ENCODE measurements at regions not wholly inside any gene's neighbourhood (a gene's known extent, or its start where the extent isn't known, plus 50 kb on each side); places are given as distances from the start of the nearest gene placed in this dataset.

- DNase-seq (ENCODE audit: low read depth in 2 of 2), result no peak
- no peak overlapping the region for H3K4me2 ChIP-seq (ENCODE audit: extremely low read depth, insufficient read depth, low read length)
- TF ChIP-seq EZH2 (IDR thresholded peaks at IDR 0.05; ENCODE audit: low read length, missing control alignments) (no peak), CTCF (conservative IDR thresholded peaks at IDR 0.05 in 1 of 2, IDR thresholded peaks at IDR 0.05 in 1 of 2; ENCODE audit: low read depth in 1 of 2, low read length in 2 of 2) (no peak)
- no peak overlapping the region for H3K9ac ChIP-seq (ENCODE audit: insufficient read depth, low read length)
- no peak overlapping the region for H2AFZ ChIP-seq (ENCODE audit: low read length)
- no peak overlapping the region for H3K27ac ChIP-seq (ENCODE audit: insufficient read depth, low read length)
- H3K4me3 ChIP-seq (replicated peaks in 1 of 4; ENCODE audit: control extremely low read depth in 1 of 4, insufficient read depth in 1 of 4, low read depth in 3 of 4, low read length in 4 of 4), result no peak overlapping the region
- H3K79me2 ChIP-seq (ENCODE audit: control insufficient read depth, insufficient read depth, low read length), result no peaks in the 10 kb centered on the region
- H3K36me3 ChIP-seq (ENCODE audit: control insufficient read depth, insufficient read depth, low read length), result no peaks in the 10 kb centered on the region
- no peaks in the 10 kb centered on the region for H3K27me3 ChIP-seq (ENCODE audit: control insufficient read depth, insufficient read depth, low read length)
- no peaks in the 10 kb centered on the region for H3K9me3 ChIP-seq (ENCODE audit: control insufficient read depth, insufficient read depth, low read depth, low read length)
- no peaks in the 10 kb centered on the region for H3K4me1 ChIP-seq (ENCODE audit: control insufficient read depth, extremely low read depth, insufficient read depth, low read length)
- H4K20me1 ChIP-seq (ENCODE audit: control insufficient read depth, extremely low read depth, insufficient read depth, low read length), result no peaks in the 10 kb centered on the region
Measured at GRCh38 chr13:103203735-103204330, 137.6 kb upstream of the SLC10A2 start.

GRCh38 chr13:103200118-103200885 is 134.1 kb upstream of the SLC10A2 start:
- Histone ChIP-seq H2AFZ (ENCODE audit: low read length) (no peak overlapping the region), H3K79me2 (ENCODE audit: control insufficient read depth, insufficient read depth, low read length) (no peaks in the 10 kb centered on the region), H3K4me3 (replicated peaks in 1 of 4; ENCODE audit: control extremely low read depth in 1 of 4, insufficient read depth in 1 of 4, low read depth in 3 of 4, low read length in 4 of 4) (no peak overlapping the region), H3K4me2 (ENCODE audit: extremely low read depth, insufficient read depth, low read length) (no peak overlapping the region), H3K36me3 (ENCODE audit: control insufficient read depth, insufficient read depth, low read length) (no peaks in the 10 kb centered on the region), H3K4me1 (ENCODE audit: control insufficient read depth, extremely low read depth, insufficient read depth, low read length) (no peaks in the 10 kb centered on the region), H4K20me1 (ENCODE audit: control insufficient read depth, extremely low read depth, insufficient read depth, low read length) (no peaks in the 10 kb centered on the region), H3K27ac (ENCODE audit: insufficient read depth, low read length) (no peak overlapping the region), H3K9ac (ENCODE audit: insufficient read depth, low read length) (no peak overlapping the region), H3K27me3 (ENCODE audit: control insufficient read depth, insufficient read depth, low read length) (no peaks in the 10 kb centered on the region), H3K9me3 (ENCODE audit: control insufficient read depth, insufficient read depth, low read depth, low read length) (no peaks in the 10 kb centered on the region)
- DNase-seq (ENCODE audit: low read depth in 2 of 2), result no peak
- TF ChIP-seq EZH2 (IDR thresholded peaks at IDR 0.05; ENCODE audit: low read length, missing control alignments) (no peak), CTCF (conservative IDR thresholded peaks at IDR 0.05 in 1 of 2, IDR thresholded peaks at IDR 0.05 in 1 of 2; ENCODE audit: low read depth in 1 of 2, low read length in 2 of 2) (no peak)

- no peak overlapping the region for H3K27ac ChIP-seq (ENCODE audit: insufficient read depth, low read length)
- no peak for TF ChIP-seq EZH2 (IDR thresholded peaks at IDR 0.05; ENCODE audit: low read length, missing control alignments)
- TF ChIP-seq CTCF (conservative IDR thresholded peaks at IDR 0.05 in 1 of 2, IDR thresholded peaks at IDR 0.05 in 1 of 2; ENCODE audit: low read depth in 1 of 2, low read length in 2 of 2), result no peak
- H4K20me1 ChIP-seq (ENCODE audit: control insufficient read depth, extremely low read depth, insufficient read depth, low read length), result no peaks in the 10 kb centered on the region
- DNase-seq (ENCODE audit: low read depth in 2 of 2), result no peak
- H3K9me3 ChIP-seq (ENCODE audit: control insufficient read depth, insufficient read depth, low read depth, low read length), result no peaks in the 10 kb centered on the region
- no peaks in the 10 kb centered on the region for H3K36me3 ChIP-seq (ENCODE audit: control insufficient read depth, insufficient read depth, low read length)
- H2AFZ ChIP-seq (ENCODE audit: low read length), result no peak overlapping the region
- no peak overlapping the region for H3K4me2 ChIP-seq (ENCODE audit: extremely low read depth, insufficient read depth, low read length)
- no peaks in the 10 kb centered on the region for H3K27me3 ChIP-seq (ENCODE audit: control insufficient read depth, insufficient read depth, low read length)
- H3K4me1 ChIP-seq (ENCODE audit: control insufficient read depth, extremely low read depth, insufficient read depth, low read length), result no peaks in the 10 kb centered on the region
- H3K9ac ChIP-seq (ENCODE audit: insufficient read depth, low read length), result no peak overlapping the region
- no peak overlapping the region for H3K4me3 ChIP-seq (replicated peaks in 1 of 4; ENCODE audit: control extremely low read depth in 1 of 4, insufficient read depth in 1 of 4, low read depth in 3 of 4, low read length in 4 of 4)
- H3K79me2 ChIP-seq (ENCODE audit: control insufficient read depth, insufficient read depth, low read length), result no peaks in the 10 kb centered on the region
Measured at GRCh38 chr13:103199380-103200088, 133.3 kb upstream of the SLC10A2 start.
